K562 (cell line): ENCODE measurements at regions not wholly inside any gene's neighbourhood (a gene's known extent, or its start where the extent isn't known, plus 50 kb on each side); places are given as distances from the start of the nearest gene placed in this dataset.

Experiments used
- ATAC-seq: fragments of 200-7000 bp; cut with Tn5 transposase; 3 replicates; pipeline ENCODE4 v1.9.1; 2020; ENCODE audit warnings: moderate library complexity
- BruUV-seq: library from RNA; stranded (reverse); fragments of 400-500 nt; replicated peaks from 2 replicates; lab custom pipeline; 2021; lab: Mats Ljungman, UMichigan
- CTCF ChIA-PET: fragments of 300-600 bp; formaldehyde crosslinking; extraction: SDS; loops from one replicate; lab custom pipeline; 2021; ENCODE audit warnings: low intra/inter-chr PET ratio; lab: Yijun Ruan, JAX
- POLR2A ChIA-PET: fragments of 300-600, 350-650 bp; sonication (Branson Sonifier 250); formaldehyde crosslinking; extraction: SDS; loops from one replicate; lab custom pipeline; 2021; ENCODE audit warnings: antibody characterized with exemption, inconsistent platforms; lab: Yijun Ruan, JAX
- DNase-seq, 4 experiments: peaks; one replicate each; pipeline versions ENCODE4 v3.0.0 to v3.0.0-alpha.2; 2011 to 2018; ENCODE audit warnings: low spot score in 3 of 4, mixed read lengths in 3 of 4; ENCODE audit errors: extremely low read depth in 1 of 4
- FAIRE-seq: peaks from 2 replicates; lab custom pipeline; 2011; peaks lifted over from hg19 to GRCh38; lab: Jason Lieb, UNC
- H2AFZ ChIP-seq: 2 replicates; pipeline ENCODE4 v1.6.0; 2011; ENCODE audit warnings: low read depth, low read length, control low read depth, inconsistent platforms
- H3K27ac ChIP-seq: fragments of 200-600 bp; 3 replicates; pipeline ENCODE4 v1.8.0; 2011; ENCODE audit warnings: low read depth, mild to moderate bottlenecking, control low read depth, inconsistent platforms, low read length, moderate library complexity, mixed read lengths; ENCODE audit errors: extremely low read depth
- H3K27me3 ChIP-seq, 2 experiments: fragments of 300-600 bp in 1 of 2; 2 replicates in 1 of 2; 3 replicates in 1 of 2; pipeline versions ENCODE4 v1.6.0 to v1.8.0; 2011; ENCODE audit warnings: inconsistent platforms in 2 of 2, low read length in 2 of 2, mild to moderate bottlenecking in 1 of 2, mixed read lengths in 1 of 2, moderate library complexity in 1 of 2; ENCODE audit not compliant: control insufficient read depth in 2 of 2, insufficient read depth in 2 of 2
- H3K36me3 ChIP-seq: fragments of 300-600 bp; 3 replicates; pipeline ENCODE4 v1.8.0; 2011; ENCODE audit warnings: mild to moderate bottlenecking, low read length, inconsistent platforms; ENCODE audit not compliant: control insufficient read depth, insufficient read depth
- H3K4me1 ChIP-seq, 2 experiments: fragments of 200-600 bp in 1 of 2; replicated peaks in 1 of 2; 2 replicates in 1 of 2; 3 replicates in 1 of 2; pipeline versions ENCODE4 v1.5.1 to v1.8.0; 2011; ENCODE audit warnings: inconsistent platforms in 2 of 2, low read length in 2 of 2, mild to moderate bottlenecking in 1 of 2, mixed read lengths in 1 of 2, moderate library complexity in 1 of 2; ENCODE audit not compliant: control insufficient read depth in 2 of 2, insufficient read depth in 2 of 2
- H3K4me2 ChIP-seq: 2 replicates; pipeline ENCODE4 v1.6.1; 2011; ENCODE audit warnings: low read length, control low read depth, inconsistent platforms, mixed read lengths; ENCODE audit not compliant: insufficient read depth
- H3K4me3 ChIP-seq: fragments of 200-600 bp; sonication (generic), shearing (Covaris generic); 2 replicates; pipeline ENCODE4 v1.5.1; 2016; ENCODE audit warnings: control low read depth, inconsistent platforms
- H3K79me2 ChIP-seq: fragments of 200-600 bp; 3 replicates; pipeline ENCODE4 v1.8.0; 2011; ENCODE audit warnings: low read length, inconsistent platforms; ENCODE audit not compliant: control insufficient read depth, insufficient read depth
- H3K9ac ChIP-seq, 2 experiments: 2 replicates each; pipeline versions ENCODE4 v1.6.0 to v1.6.1; 2011; ENCODE audit warnings: low read depth in 2 of 2, low read length in 2 of 2, control low read depth in 1 of 2, inconsistent platforms in 1 of 2, mild to moderate bottlenecking in 1 of 2, mixed read lengths in 1 of 2; ENCODE audit not compliant: insufficient read depth in 1 of 2
- H3K9me1 ChIP-seq: one replicate; pipeline ENCODE4 v1.6.0; 2011; ENCODE audit warnings: inconsistent platforms, mild to moderate bottlenecking, low read length, moderate library complexity; ENCODE audit not compliant: control insufficient read depth, insufficient read depth
- H3K9me3 ChIP-seq: replicated peaks from 2 replicates; pipeline ENCODE4 v1.5.1; 2011; ENCODE audit warnings: low read depth, low read length, inconsistent platforms; ENCODE audit not compliant: control insufficient read depth, insufficient read depth
- H4K20me1 ChIP-seq: replicated peaks from 2 replicates; pipeline ENCODE4 v1.6.1; 2011; ENCODE audit warnings: low read length, inconsistent platforms, mixed read lengths; ENCODE audit not compliant: control insufficient read depth, insufficient read depth
- ATF1 ChIP-seq, 2 experiments: fragments of 450-650 bp in 1 of 2; IDR thresholded peaks; 2 replicates each; pipeline ENCODE4 v1.6.1; 2016; ENCODE audit warnings: missing compliant biosample characterization in 1 of 2, missing genetic modification characterization in 1 of 2
- BRF1 ChIP-seq: IDR thresholded peaks from 3 replicates; pipeline ENCODE4 v1.6.1; 2011; ENCODE audit warnings: borderline replicate concordance, mild to moderate bottlenecking; ENCODE audit not compliant: insufficient read length; ENCODE audit errors: extremely low read depth
- CTCFL ChIP-seq: IDR thresholded peaks from 2 replicates; pipeline ENCODE4 v1.6.1; 2011; ENCODE audit warnings: borderline replicate concordance, low read depth, mild to moderate bottlenecking, moderate library complexity, low read length; ENCODE audit not compliant: insufficient read depth, poor library complexity, severe bottlenecking
- E4F1 ChIP-seq: fragments of 250-450 bp; sonication (Bioruptor Pico); IDR thresholded peaks from 2 replicates; pipeline ENCODE4 v1.5.0; 2021; ENCODE audit warnings: mild to moderate bottlenecking, borderline replicate concordance
- ESRRB ChIP-seq: fragments of 250-450 bp; sonication (Bioruptor Pico); IDR thresholded peaks from 2 replicates; pipeline ENCODE4 v1.5.0; 2020; ENCODE audit warnings: mild to moderate bottlenecking, moderate library complexity, borderline replicate concordance
- HDAC3 ChIP-seq: fragments of 450-650 bp; IDR thresholded peaks from 2 replicates; pipeline ENCODE4 v1.6.1; 2018; ENCODE audit warnings: borderline replicate concordance, mild to moderate bottlenecking, moderate library complexity; ENCODE audit not compliant: partially characterized antibody
- HNRNPLL ChIP-seq: fragments of 200-400 bp; formaldehyde crosslinking; IDR thresholded peaks from 2 replicates; pipeline ENCODE4 v1.6.1; 2017; ENCODE audit warnings: low read length, low read depth, mild to moderate bottlenecking; ENCODE audit not compliant: poor library complexity, severe bottlenecking
- KLF16 ChIP-seq: IDR thresholded peaks from 2 replicates; pipeline ENCODE4 v1.6.1; 2016; ENCODE audit warnings: antibody characterized with exemption
- MLX ChIP-seq, 2 experiments: fragments of 450-650 bp in 1 of 2; sonication (generic) in 1 of 2; formaldehyde crosslinking; conservative IDR thresholded peaks; 2 replicates each; pipeline versions ENCODE4 v1.4.0 to v1.8.1; 2020 to 2022; ENCODE audit warnings: mild to moderate bottlenecking in 1 of 2, missing genetic modification reagents in 1 of 2
- NEUROD1 ChIP-seq: fragments of 150-350 bp; IDR thresholded peaks from 2 replicates; pipeline ENCODE4 v1.6.1; 2014; ENCODE audit warnings: borderline replicate concordance, low read length, low read depth; ENCODE audit not compliant: partially characterized antibody
- SMARCA5 ChIP-seq: fragments of 450-650 bp; IDR thresholded peaks from 2 replicates; pipeline ENCODE4 v1.6.1; 2016
- SMARCE1 ChIP-seq: fragments of 450-650 bp; IDR thresholded peaks from 2 replicates; pipeline ENCODE4 v1.7.1; 2016; ENCODE audit warnings: mild to moderate bottlenecking
- ZBTB7A ChIP-seq: IDR thresholded peaks from 2 replicates; pipeline ENCODE4 v1.6.1; 2011; ENCODE audit warnings: low read depth, mild to moderate bottlenecking, low read length, moderate library complexity, borderline replicate concordance; ENCODE audit not compliant: control insufficient read depth
- ZNF449 ChIP-seq: fragments of 250-450 bp; sonication (Bioruptor Pico); IDR thresholded peaks from 2 replicates; pipeline ENCODE4 v1.8.0; 2022; ENCODE audit warnings: moderate library complexity, mild to moderate bottlenecking, inconsistent platforms
- WGBS: fragments of 100-300 bp; shearing (Covaris generic); methylation state at CpG from one replicate; pipeline ENCODE4 v1.1.6; 2016; ENCODE audit warnings: low coverage, mixed read lengths; ENCODE audit not compliant: insufficient coverage; ENCODE audit errors: missing lambda C conversion rate; 5-methylcytosine and 5-hydroxymethylcytosine counted together
- in situ Hi-C: fragments of 300-500 bp; cut with MboI; formaldehyde crosslinking; loops from 4 replicates; pipeline ENCODE4 v1.15.0; 2018; ENCODE audit warnings: inconsistent platforms, mixed read lengths
- intact Hi-C: fragments of 100-400 bp; cut with micrococcal nuclease; formaldehyde crosslinking; loops from 2 replicates; pipeline ENCODE4 v1.14.2; 2022

- BruUV-seq: no TSS peak
Observed at GRCh38 chr3:30384546-30385072, 221.8 kb upstream of the TGFBR2 start.

More at GRCh38 chr3:30384546-30385072, 221.8 kb upstream of the TGFBR2 start:
- no peak for ATAC-seq
- ChIA-PET CTCF (no interaction called here), POLR2A (no interaction called here)
- Histone ChIP-seq H3K4me1 (no peaks in the 10 kb centered on the region), H3K27me3 (no peaks in the 10 kb centered on the region), H3K9ac (no peak overlapping the region), H3K27ac (no peak overlapping the region), H2AFZ (no peak overlapping the region), H3K79me2 (no peaks in the 10 kb centered on the region), H3K4me3 (no peak overlapping the region), H3K36me3 (no peaks in the 10 kb centered on the region), H3K9me1 (no peaks in the 10 kb centered on the region), H3K4me2 (no peak overlapping the region), H3K9me3 (peaks cover under 1% of the 10 kb centered on the region; the same call in 1 of the 2 replicates), H4K20me1 (no peaks in the 10 kb centered on the region)
- DNase-seq: no peak
- FAIRE-seq: no peak
- in situ Hi-C loops (no loop called here), intact Hi-C loops (no loop called here)
- 0% methylated on average over 2 of the region's 2 CpGs for WGBS
- TF ChIP-seq ESRRB (CRISPR knock-in tag) (no peak), KLF16 (no peak), HDAC3 (no peak), ZBTB7A (no peak), ATF1 (CRISPR knock-in tag; IDR thresholded peaks at IDR 0.05) (no peak), ATF1 (tag; IDR thresholded peaks at IDR 0.05) (no peak), E4F1 (CRISPR knock-in tag) (no peak), SMARCA5 (no peak), NEUROD1 (no peak), CTCFL (no peak), BRF1 (no peak), ZNF449 (no peak), MLX (CRISPR knock-in tag; conservative IDR thresholded peaks at IDR 0.05) (no peak), SMARCE1 (no peak), HNRNPLL (no peak)
